Activated naive CD4-positive, alpha-beta T cell treated with anti-CD3 and anti-CD28 coated beads, Interleukin-2, amount 50 U/mL, for 24 hours (primary cell): ENCODE measurements at regions not wholly inside any gene's neighbourhood (a gene's known extent, or its start where the extent isn't known, plus 50 kb on each side); places are given as distances from the start of the nearest gene placed in this dataset.

Source experiments
- H3K27ac Mint-ChIP-seq: one replicate; pipeline ENCODE4 v1.8.0; 2021; ENCODE audit warnings: mild to moderate bottlenecking, mixed read lengths
- H3K27me3 Mint-ChIP-seq: one replicate; pipeline ENCODE4 v1.8.0; 2021; ENCODE audit warnings: mixed read lengths
- H3K36me3 Mint-ChIP-seq: one replicate; pipeline ENCODE4 v1.8.0; 2021; ENCODE audit warnings: mixed read lengths
- H3K4me1 Mint-ChIP-seq: one replicate; pipeline ENCODE4 v1.8.0; 2021; ENCODE audit warnings: mixed read lengths
- H3K4me3 Mint-ChIP-seq: one replicate; pipeline ENCODE4 v1.8.0; 2021; ENCODE audit warnings: mild to moderate bottlenecking, mixed read lengths
- H3K9me3 Mint-ChIP-seq: one replicate; pipeline ENCODE4 v1.8.0; 2021; ENCODE audit warnings: mixed read lengths

DNA sequence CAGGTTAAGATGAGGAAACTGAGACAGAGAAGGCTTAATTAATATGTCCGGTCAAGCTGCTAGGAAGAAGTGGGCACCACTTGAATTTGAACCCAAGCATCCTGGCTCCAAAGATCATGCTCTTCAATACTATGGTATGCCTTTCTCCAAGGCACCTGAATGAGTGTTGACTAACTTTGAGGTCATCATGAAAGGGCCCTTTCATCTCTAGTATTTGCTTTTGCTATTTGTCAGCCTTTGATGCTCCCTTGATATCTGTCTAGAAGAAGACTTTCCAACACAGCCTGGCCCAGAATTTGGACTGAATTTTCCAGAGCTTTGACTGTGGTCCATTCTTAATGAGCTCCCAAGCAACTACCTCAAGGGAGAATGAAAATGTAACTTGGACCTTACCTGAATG lies 179.1 kb upstream of the DKK2 start:
- H3K4me3 Mint-ChIP-seq: no peak overlapping the region
- H3K9me3 Mint-ChIP-seq: no peaks in the 10 kb centered on the region
- H3K36me3 Mint-ChIP-seq: no peaks in the 10 kb centered on the region
- no peaks in the 10 kb centered on the region for H3K4me1 Mint-ChIP-seq
- peaks cover 1% of the 10 kb centered on the region for H3K27me3 Mint-ChIP-seq
- no peak overlapping the region for H3K27ac Mint-ChIP-seq

DNA sequence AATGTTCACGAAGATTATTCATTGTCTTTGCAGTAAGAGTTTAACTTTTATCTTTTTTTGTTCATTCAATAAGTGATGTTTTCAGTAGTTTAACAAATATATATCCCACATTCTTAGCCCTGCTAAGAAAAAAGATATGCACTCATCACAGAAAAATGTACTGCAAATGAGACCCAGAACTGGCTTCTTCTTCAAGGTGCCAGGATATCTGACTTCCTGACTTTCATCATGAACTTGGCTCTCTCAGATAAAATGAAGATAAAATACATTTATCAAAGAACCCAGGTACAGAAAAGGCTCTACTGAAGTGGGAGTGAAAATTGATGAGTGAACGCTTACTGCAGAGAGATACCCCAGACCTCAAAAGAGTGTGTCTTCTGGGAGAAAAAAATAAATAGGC lies 177.8 kb upstream of the DKK2 start:
- H3K36me3 Mint-ChIP-seq: no peaks in the 10 kb centered on the region
- H3K9me3 Mint-ChIP-seq: no peaks in the 10 kb centered on the region
- H3K27me3 Mint-ChIP-seq: peaks cover 1% of the 10 kb centered on the region
- no peaks in the 10 kb centered on the region for H3K4me1 Mint-ChIP-seq
- no peak overlapping the region for H3K4me3 Mint-ChIP-seq
- H3K27ac Mint-ChIP-seq: no peak overlapping the region

DNA sequence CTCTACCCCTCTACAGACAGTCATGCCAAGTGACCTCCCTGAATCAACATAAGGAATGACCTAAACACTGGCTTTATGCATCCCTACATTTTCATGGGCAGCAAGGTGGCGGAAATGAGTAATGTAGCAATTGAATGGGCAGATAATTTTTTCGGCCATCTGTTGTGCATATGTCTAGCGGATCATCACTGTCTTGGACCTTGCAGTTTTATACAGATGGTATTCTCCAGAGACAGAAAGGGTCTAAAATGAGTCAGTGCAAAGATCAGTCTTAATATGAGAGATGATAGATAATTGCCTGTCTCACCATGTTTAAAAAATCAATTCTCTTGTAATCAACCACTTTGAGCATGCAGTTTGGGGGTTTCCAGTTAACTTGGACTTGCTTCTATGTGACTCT lies 177.3 kb upstream of the DKK2 start:
- Mint-ChIP-seq H3K27me3 (peaks cover 1% of the 10 kb centered on the region), H3K4me1 (no peaks in the 10 kb centered on the region), H3K27ac (no peak overlapping the region), H3K36me3 (no peaks in the 10 kb centered on the region), H3K9me3 (no peaks in the 10 kb centered on the region), H3K4me3 (no peak overlapping the region)

DNA sequence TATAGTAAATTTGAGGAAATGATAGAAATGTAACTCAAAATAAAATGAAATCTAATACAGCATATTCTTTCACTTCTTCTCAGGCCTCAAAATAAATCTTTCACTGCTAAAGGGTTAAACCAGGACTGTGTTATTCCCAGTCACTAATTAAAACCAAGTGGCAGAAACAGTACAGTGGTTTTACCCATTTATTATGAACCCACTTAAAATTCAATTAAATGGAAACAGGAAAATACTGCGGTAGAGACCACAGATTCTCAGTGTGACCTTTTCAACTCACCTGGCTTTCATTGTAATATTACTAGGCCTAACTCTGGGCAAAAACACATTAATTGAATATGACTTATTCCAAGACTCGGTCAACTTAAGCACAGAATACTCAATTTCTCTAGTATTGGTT lies 176.5 kb upstream of the DKK2 start:
- no peak overlapping the region for H3K27ac Mint-ChIP-seq
- H3K27me3 Mint-ChIP-seq: peaks cover 1% of the 10 kb centered on the region
- H3K4me3 Mint-ChIP-seq: no peak overlapping the region
- no peaks in the 10 kb centered on the region for H3K4me1 Mint-ChIP-seq
- no peaks in the 10 kb centered on the region for H3K36me3 Mint-ChIP-seq
- H3K9me3 Mint-ChIP-seq: no peaks in the 10 kb centered on the region

DNA sequence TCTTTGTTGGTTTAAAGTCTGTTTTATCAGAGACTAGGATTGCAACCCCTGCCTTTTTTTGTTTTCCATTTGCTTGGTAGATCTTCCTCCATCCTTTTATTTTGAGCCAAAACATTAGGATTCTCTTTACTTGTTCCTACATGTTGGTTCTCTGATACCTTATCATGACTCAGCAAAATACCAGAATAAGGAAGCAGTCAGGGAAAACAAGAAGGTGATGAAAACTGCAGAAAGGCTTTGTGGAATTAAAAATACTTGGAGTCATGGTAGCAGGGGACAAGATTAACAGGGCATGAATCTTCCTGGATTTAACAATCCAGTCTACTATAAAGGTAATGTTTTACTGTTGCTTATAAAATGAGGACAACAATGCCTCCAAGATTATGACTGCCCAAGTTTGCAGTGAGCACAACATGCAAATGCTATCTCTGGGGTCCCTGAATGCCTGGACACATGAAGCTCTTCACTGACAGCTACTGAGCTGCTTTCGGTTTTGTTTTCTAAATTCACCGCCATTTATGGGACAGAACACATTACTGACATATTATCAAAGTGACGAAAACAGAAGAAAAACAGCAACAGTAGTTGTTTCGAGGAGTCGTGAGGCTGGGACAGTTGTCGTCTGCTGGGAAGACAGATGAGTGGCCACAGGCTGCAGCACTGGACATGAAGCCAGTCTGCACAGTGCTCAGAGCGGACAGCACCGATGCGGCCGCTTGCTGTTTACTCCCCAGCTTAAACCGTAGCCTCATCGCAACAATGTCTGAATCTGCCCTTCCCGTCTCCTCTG lies 174.5 kb upstream of the DKK2 start:
- Mint-ChIP-seq H3K27me3 (peaks cover 1% of the 10 kb centered on the region), H3K9me3 (no peaks in the 10 kb centered on the region), H3K36me3 (no peaks in the 10 kb centered on the region), H3K27ac (no peak overlapping the region), H3K4me1 (no peaks in the 10 kb centered on the region), H3K4me3 (no peak overlapping the region)

DNA sequence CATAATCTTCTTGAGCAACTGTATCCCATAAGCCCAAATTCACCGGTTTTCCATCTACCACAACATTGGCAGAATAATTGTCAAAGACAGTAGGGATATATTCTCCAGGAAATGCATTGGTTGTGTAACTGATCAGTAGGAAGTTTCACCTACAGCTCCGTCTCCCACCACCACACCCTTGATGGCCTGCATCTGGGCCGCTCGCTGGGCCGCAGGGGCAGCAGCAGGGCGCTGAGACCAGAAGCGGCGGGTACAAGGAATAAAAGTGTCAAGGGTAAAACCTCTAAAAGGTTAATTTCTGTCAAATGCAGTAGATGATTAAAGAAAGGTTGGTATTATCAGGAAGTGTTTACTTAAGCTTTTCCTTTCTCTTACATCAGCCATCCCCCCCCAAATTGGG lies 167.6 kb upstream of the DKK2 start:
- Mint-ChIP-seq H3K9me3 (no peaks in the 10 kb centered on the region), H3K4me3 (no peak overlapping the region), H3K27ac (no peak overlapping the region), H3K4me1 (no peaks in the 10 kb centered on the region), H3K36me3 (no peaks in the 10 kb centered on the region), H3K27me3 (no peaks in the 10 kb centered on the region)

DNA sequence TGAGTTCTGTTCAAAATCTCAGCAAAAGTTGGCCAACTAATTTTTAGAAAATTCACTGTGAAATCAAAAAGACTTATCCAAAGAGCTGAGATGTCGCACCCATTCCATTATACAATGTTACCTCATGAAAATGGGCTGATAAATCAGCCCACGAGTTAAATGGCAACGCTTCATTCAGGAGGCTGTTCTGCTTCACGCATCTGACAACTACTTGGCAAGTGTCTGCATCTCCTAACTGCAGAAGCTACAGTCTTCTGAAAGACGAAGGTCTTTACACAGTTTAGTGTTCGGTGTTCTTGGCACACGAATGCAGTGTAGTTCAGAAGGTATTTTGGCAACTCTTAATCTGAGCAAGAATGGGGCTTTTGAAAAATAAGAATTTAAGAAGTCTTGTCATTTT lies 166.6 kb upstream of the DKK2 start:
- no peak overlapping the region for H3K27ac Mint-ChIP-seq
- no peaks in the 10 kb centered on the region for H3K9me3 Mint-ChIP-seq
- H3K27me3 Mint-ChIP-seq: no peaks in the 10 kb centered on the region
- no peak overlapping the region for H3K4me3 Mint-ChIP-seq
- no peaks in the 10 kb centered on the region for H3K36me3 Mint-ChIP-seq
- no peaks in the 10 kb centered on the region for H3K4me1 Mint-ChIP-seq

DNA sequence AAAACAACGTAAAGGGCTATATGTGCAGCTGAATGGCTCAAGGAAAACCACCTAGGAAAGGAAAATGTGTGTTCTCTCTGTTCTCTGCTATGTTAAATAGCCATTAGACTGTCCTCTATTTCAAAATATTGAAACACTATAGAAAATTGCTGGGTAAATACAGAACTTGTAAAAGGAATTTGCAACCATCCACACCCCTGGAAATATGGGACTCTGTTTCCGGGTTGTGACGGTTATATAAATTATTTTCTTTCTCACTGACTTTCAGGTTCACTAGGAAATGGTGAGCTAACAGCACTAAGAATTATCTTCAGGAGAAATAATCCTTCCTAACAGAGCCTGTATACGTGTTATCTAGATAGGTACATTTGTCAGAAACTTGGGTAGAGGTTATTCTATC lies 161.0 kb upstream of the DKK2 start:
- Mint-ChIP-seq H3K36me3 (no peaks in the 10 kb centered on the region), H3K4me3 (no peak overlapping the region), H3K9me3 (no peaks in the 10 kb centered on the region), H3K4me1 (no peaks in the 10 kb centered on the region), H3K27ac (no peak overlapping the region), H3K27me3 (no peaks in the 10 kb centered on the region)

DNA sequence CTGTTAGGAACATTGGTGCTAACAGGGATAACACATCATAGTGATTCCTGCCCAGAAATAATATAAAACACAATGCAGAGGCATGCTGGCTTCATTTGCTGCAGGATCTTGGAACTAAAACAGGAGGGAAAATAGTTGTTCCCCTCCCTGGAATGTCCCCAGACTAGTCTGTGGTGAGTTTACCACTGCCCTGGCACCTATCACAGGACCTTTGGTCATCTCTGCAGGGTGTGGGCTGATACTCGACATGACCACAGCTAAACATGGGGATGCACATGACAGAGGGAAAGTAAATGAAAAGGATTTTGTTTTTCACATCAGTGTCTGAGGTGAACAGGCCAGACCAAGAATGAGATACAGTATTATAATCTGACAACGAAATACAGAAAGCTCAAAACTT lies 160.2 kb upstream of the DKK2 start:
- no peaks in the 10 kb centered on the region for H3K36me3 Mint-ChIP-seq
- H3K9me3 Mint-ChIP-seq: no peaks in the 10 kb centered on the region
- H3K27ac Mint-ChIP-seq: no peak overlapping the region
- no peak overlapping the region for H3K4me3 Mint-ChIP-seq
- H3K27me3 Mint-ChIP-seq: no peaks in the 10 kb centered on the region
- H3K4me1 Mint-ChIP-seq: no peaks in the 10 kb centered on the region

DNA sequence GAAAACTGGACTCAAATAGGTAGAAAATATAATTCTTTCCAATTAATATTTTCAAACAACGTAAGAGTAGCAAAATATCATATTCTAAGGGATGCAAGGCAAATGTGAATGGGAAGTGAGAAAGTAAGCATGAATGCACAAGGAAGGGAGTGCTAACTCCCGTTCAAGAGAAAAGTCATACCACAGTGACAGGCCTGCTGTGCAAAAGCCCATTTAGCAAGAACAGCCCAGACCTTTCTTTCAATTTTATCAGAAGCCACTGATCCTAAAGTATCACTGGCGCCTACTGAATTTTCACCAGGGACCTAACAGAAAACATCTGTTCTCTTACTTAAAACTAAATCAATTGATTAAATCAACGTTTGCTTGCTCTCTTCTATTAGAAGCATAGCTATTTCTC lies 157.9 kb upstream of the DKK2 start:
- no peaks in the 10 kb centered on the region for H3K36me3 Mint-ChIP-seq
- no peaks in the 10 kb centered on the region for H3K4me1 Mint-ChIP-seq
- H3K27ac Mint-ChIP-seq: no peak overlapping the region
- no peak overlapping the region for H3K4me3 Mint-ChIP-seq
- H3K9me3 Mint-ChIP-seq: no peaks in the 10 kb centered on the region
- no peaks in the 10 kb centered on the region for H3K27me3 Mint-ChIP-seq

DNA sequence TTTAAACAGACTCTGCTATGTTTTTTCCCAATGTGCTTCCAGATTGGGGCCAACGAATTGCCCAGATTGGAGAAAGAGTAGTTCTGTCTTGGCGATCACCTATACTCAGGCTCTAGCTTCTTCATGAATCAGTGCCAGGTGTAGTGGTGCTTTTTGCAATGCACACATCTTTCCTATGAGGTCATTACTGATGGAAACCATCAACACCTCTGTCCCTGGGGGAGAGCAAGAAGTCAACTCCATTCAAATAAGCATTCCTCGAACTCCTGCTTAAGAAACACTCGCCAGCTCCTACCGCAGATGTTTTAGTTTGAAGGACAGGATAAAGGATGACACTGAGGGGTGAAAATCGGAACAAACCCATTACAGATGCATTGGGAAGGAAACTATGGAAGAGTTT lies 156.5 kb upstream of the DKK2 start:
- no peaks in the 10 kb centered on the region for H3K27me3 Mint-ChIP-seq
- H3K4me3 Mint-ChIP-seq: no peak overlapping the region
- H3K4me1 Mint-ChIP-seq: no peaks in the 10 kb centered on the region
- no peaks in the 10 kb centered on the region for H3K36me3 Mint-ChIP-seq
- no peaks in the 10 kb centered on the region for H3K9me3 Mint-ChIP-seq
- H3K27ac Mint-ChIP-seq: no peak overlapping the region

DNA sequence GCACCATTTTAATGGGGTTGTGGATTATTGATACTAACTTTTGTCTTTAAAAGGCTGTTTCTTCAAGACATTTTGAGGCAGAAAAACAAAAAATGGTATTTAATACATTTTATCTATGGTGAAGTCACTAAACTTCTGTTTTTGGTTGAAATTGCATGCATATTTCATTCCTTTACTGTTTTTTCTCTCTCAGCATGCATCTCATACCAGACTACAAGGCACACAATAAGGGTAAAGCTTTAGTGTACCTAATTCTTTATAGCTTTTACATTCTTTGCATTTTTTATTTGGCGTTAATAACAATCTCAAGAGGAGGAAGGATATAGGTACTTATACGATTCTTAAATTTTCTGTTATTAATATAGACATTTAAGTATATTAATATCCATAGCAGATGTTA lies 151.0 kb upstream of the DKK2 start:
- Mint-ChIP-seq H3K36me3 (no peaks in the 10 kb centered on the region), H3K4me1 (no peaks in the 10 kb centered on the region), H3K4me3 (no peak overlapping the region), H3K27ac (no peak overlapping the region), H3K27me3 (no peaks in the 10 kb centered on the region), H3K9me3 (no peaks in the 10 kb centered on the region)

DNA sequence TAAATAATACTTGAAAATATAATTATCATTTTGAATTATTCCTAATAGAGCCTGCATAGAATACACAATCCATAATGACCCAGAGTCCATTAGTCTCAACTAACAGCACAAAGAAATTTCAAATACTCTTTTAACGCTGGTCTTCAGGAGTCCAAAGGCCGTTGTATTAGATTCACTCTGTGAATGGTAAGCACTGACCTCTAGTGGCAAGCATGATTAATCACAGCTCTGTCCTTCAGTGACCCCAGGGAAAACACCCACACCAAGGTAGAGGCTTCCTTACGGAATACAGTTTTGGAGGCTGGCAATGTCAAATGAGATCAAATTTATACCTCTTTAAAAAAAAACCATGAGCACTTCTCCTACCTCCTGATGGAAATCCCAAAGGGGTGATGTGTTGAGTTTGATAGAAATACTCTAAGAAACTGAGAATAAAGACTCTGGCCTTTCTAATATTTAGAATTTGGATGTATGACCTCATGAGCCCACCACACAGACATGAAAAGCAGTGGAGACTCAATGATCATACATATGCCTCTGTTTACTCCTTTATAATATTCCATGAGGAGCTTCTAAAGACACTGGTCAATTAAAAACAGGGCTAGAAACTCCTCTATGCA lies 147.2 kb upstream of the DKK2 start:
- Mint-ChIP-seq H3K36me3 (no peaks in the 10 kb centered on the region), H3K4me1 (no peaks in the 10 kb centered on the region), H3K27me3 (peaks cover 6% of the 10 kb centered on the region), H3K27ac (no peak overlapping the region), H3K4me3 (no peak overlapping the region), H3K9me3 (no peaks in the 10 kb centered on the region)

DNA sequence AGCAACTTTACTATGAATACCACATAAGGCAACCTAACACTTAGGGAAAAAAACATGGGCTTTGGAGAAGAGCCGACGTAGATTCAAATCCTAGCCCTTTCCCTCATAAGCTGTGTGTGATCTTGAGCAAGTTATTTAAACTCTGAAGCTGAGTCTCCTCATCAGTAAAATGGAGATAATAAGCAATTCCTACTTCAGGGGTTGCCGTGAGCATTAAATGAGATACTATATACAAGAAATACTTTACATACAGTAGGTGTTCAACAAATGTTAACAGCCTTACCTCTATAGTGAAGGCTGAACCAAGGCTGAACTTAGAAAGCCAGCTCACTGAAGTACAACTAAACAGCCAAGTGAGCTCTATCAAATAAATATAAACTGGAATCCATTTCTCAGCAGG lies 146.2 kb upstream of the DKK2 start:
- H3K27ac Mint-ChIP-seq: no peak overlapping the region
- no peaks in the 10 kb centered on the region for H3K4me1 Mint-ChIP-seq
- no peaks in the 10 kb centered on the region for H3K36me3 Mint-ChIP-seq
- H3K4me3 Mint-ChIP-seq: no peak overlapping the region
- H3K9me3 Mint-ChIP-seq: no peaks in the 10 kb centered on the region
- peaks cover 6% of the 10 kb centered on the region for H3K27me3 Mint-ChIP-seq

DNA sequence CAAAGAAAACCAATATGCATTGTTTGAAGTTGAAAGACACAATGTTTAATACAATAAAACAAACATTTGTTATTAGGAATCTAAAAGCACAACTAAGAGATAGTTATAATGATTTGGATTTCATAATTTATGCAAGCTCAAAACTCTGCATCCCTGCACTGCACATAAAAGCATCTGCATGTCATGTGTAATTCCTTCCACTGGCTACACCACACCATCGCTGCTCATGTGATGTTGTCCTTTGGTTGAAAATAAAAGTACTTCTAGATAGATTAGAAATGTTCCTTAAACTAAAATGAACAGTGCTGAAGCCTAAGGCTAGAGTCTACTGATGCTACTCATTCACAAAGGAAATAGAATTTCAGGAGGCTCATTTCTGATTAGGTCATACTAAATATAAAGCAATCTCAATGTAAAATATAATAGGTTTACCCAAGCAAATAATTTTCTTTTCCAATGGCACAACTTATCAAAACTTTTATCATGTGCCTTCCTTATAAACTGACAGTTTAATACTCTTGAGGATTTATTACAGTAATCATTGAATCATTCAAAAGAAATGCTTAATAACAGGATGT lies 130.8 kb upstream of the DKK2 start:
- Mint-ChIP-seq H3K36me3 (no peaks in the 10 kb centered on the region), H3K4me1 (no peaks in the 10 kb centered on the region), H3K27me3 (no peaks in the 10 kb centered on the region), H3K9me3 (peaks cover 12% of the 10 kb centered on the region), H3K27ac (no peak overlapping the region), H3K4me3 (no peak overlapping the region)

DNA sequence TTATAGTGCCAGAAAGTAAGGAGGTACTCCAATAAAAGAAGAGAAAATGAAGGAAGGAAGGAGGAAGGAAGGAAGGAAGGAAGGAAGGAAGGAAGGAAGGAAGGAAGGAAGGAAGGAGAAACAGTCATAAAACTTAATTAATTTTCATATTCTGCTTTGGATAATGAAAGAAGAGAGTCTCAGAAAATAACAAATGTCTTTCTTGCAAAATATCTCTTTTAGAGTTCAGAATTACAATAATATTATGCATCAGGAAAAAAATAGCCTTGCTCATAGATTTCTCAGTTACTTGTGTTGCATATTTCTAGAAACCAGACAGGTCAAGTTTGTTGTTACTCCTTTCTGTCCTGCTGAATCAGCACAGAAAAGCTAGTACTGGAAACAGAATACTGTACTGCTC lies 130.1 kb upstream of the DKK2 start:
- H3K27me3 Mint-ChIP-seq: no peaks in the 10 kb centered on the region
- peaks cover 12% of the 10 kb centered on the region for H3K9me3 Mint-ChIP-seq
- H3K27ac Mint-ChIP-seq: no peak overlapping the region
- H3K4me3 Mint-ChIP-seq: no peak overlapping the region
- H3K36me3 Mint-ChIP-seq: no peaks in the 10 kb centered on the region
- no peaks in the 10 kb centered on the region for H3K4me1 Mint-ChIP-seq
